K562 (cell line): ENCODE measurements at regions not wholly inside any gene's neighbourhood (a gene's known extent, or its start where the extent isn't known, plus 50 kb on each side); places are given as distances from the start of the nearest gene placed in this dataset.
A peak's percentile ranks its signal among the peaks of the same experiment; 100 is the strongest.

Experiments used
- ARNT ChIP-seq, 2 experiments: fragments of 450-650 bp; IDR thresholded peaks; 2 replicates each; pipeline ENCODE4 v1.6.1; 2016; ENCODE audit warnings: mild to moderate bottlenecking in 1 of 2
- EP300 ChIP-seq: IDR thresholded peaks from 2 replicates; pipeline ENCODE4 v1.6.1; 2012; ENCODE audit warnings: low read length, improper control_type of control experiment
- EZH2 ChIP-seq: IDR thresholded peaks from 2 replicates; pipeline ENCODE4 v1.6.1; 2012; ENCODE audit warnings: low read depth, mild to moderate bottlenecking, inconsistent platforms, low read length, borderline replicate concordance
- GATA2 ChIP-seq: sonication (generic); formaldehyde crosslinking; IDR thresholded peaks from 2 replicates; pipeline ENCODE4 v1.4.0; 2020; ENCODE audit warnings: mild to moderate bottlenecking, missing genetic modification reagents
- HNRNPL ChIP-seq: fragments of 200-400 bp; formaldehyde crosslinking; IDR thresholded peaks from 2 replicates; pipeline ENCODE4 v1.6.1; 2017; ENCODE audit warnings: low read depth, mild to moderate bottlenecking, low read length
- MAFK ChIP-seq: IDR thresholded peaks from 2 replicates; pipeline ENCODE4 v1.6.1; 2011; ENCODE audit warnings: low read length, improper control_type of control experiment
- NFIX ChIP-seq: fragments of 250-450 bp; sonication (Bioruptor Pico); IDR thresholded peaks from 2 replicates; pipeline ENCODE4 v1.4.0; 2020; ENCODE audit warnings: low read depth, mild to moderate bottlenecking, moderate library complexity
- PHF20 ChIP-seq: fragments of 450-650 bp; IDR thresholded peaks from 2 replicates; pipeline ENCODE4 v1.6.1; 2018; ENCODE audit not compliant: partially characterized antibody
- POLR2B ChIP-seq: fragments of 450-650 bp; IDR thresholded peaks from 2 replicates; pipeline ENCODE4 v1.6.1; 2018; ENCODE audit warnings: low read depth; ENCODE audit not compliant: partially characterized antibody
- SMARCB1 ChIP-seq: IDR thresholded peaks from 2 replicates; pipeline ENCODE4 v1.6.1; 2011; ENCODE audit warnings: improper control_type of control experiment, low read depth; ENCODE audit not compliant: insufficient read length
- TAF1 ChIP-seq: IDR thresholded peaks from 2 replicates; pipeline ENCODE4 v1.6.1; 2011; ENCODE audit warnings: mild to moderate bottlenecking, low read length, moderate library complexity; ENCODE audit not compliant: insufficient read depth, control insufficient read depth, severe bottlenecking; ENCODE audit errors: extremely low read depth
- ZNF79 ChIP-seq: fragments of 250-450 bp; sonication (Bioruptor Pico); IDR thresholded peaks from 2 replicates; pipeline ENCODE4 v1.4.0; 2020; ENCODE audit warnings: low read depth, mild to moderate bottlenecking, moderate library complexity
- TF ChIP-seq, protein P1 (sequence below), 3 experiments: IDR thresholded peaks in 2 of 3; conservative IDR thresholded peaks in 1 of 3; 2 replicates each; pipeline ENCODE4 v1.5.1; 2011 to 2012; ENCODE audit warnings: low read length in 3 of 3, mild to moderate bottlenecking in 3 of 3, control low read depth in 2 of 3, improper control_type of control experiment in 1 of 3, inconsistent platforms in 1 of 3, low read depth in 1 of 3, mixed read lengths in 1 of 3, moderate library complexity in 1 of 3; ENCODE audit not compliant: insufficient read depth in 2 of 3
- TF ChIP-seq, protein P2 (sequence below): sonication (generic); formaldehyde crosslinking; IDR thresholded peaks from 2 replicates; pipeline ENCODE4 v1.9.0; 2022; ENCODE audit warnings: mild to moderate bottlenecking, missing genetic modification reagents

GRCh38 chr3:193826159-193826795 lies 233.3 kb downstream of the OPA1 start:
- TF ChIP-seq, protein P1, sequence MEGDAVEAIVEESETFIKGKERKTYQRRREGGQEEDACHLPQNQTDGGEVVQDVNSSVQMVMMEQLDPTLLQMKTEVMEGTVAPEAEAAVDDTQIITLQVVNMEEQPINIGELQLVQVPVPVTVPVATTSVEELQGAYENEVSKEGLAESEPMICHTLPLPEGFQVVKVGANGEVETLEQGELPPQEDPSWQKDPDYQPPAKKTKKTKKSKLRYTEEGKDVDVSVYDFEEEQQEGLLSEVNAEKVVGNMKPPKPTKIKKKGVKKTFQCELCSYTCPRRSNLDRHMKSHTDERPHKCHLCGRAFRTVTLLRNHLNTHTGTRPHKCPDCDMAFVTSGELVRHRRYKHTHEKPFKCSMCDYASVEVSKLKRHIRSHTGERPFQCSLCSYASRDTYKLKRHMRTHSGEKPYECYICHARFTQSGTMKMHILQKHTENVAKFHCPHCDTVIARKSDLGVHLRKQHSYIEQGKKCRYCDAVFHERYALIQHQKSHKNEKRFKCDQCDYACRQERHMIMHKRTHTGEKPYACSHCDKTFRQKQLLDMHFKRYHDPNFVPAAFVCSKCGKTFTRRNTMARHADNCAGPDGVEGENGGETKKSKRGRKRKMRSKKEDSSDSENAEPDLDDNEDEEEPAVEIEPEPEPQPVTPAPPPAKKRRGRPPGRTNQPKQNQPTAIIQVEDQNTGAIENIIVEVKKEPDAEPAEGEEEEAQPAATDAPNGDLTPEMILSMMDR (IDR thresholded peaks at IDR 0.05 in 2 of 3, conservative IDR thresholded peaks at IDR 0.05 in 1 of 3; ENCODE audit: insufficient read depth in 2 of 3, low read depth in 1 of 3, low read length in 3 of 3), result peak; percentile 6 to 44 (median 20); a peak in 2 of 6 replicates
- no peak for TF ChIP-seq ZNF79
- TF ChIP-seq POLR2B, result no peak
- TF ChIP-seq NFIX (CRISPR knock-in tag), result no peak
- no peak for TF ChIP-seq GATA2 (CRISPR knock-in tag)
- TF ChIP-seq MAFK, result peak; percentile 73
- TF ChIP-seq TAF1, result no peak
- TF ChIP-seq SMARCB1, result no peak
- TF ChIP-seq ARNT (IDR thresholded peaks at IDR 0.05), result no peak
- TF ChIP-seq EZH2, result no peak
- TF ChIP-seq, protein P2, sequence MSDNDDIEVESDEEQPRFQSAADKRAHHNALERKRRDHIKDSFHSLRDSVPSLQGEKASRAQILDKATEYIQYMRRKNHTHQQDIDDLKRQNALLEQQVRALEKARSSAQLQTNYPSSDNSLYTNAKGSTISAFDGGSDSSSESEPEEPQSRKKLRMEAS, result no peak
- TF ChIP-seq PHF20, result no peak
- no peak for TF ChIP-seq HNRNPL
- no peak for TF ChIP-seq EP300
